Astrocyte (in vitro differentiated cells and primary cell): ENCODE measurements at regions not wholly inside any gene's neighbourhood (a gene's known extent, or its start where the extent isn't known, plus 50 kb on each side); places are given as distances from the start of the nearest gene placed in this dataset.

Experiments used
- DNase-seq: peaks from one replicate; pipeline ENCODE4 v3.0.0-alpha.2; 2010; ENCODE audit warnings: low read depth
- FAIRE-seq: peaks from 2 replicates; lab custom pipeline; 2011; peaks lifted over from hg19 to GRCh38; lab: Jason Lieb, UNC
- H2AFZ ChIP-seq: 2 replicates; pipeline ENCODE4 v1.6.0; 2012; ENCODE audit warnings: low read depth, low read length, inconsistent platforms
- H3K27ac ChIP-seq: 2 replicates; pipeline ENCODE4 v1.5.1; 2011; ENCODE audit warnings: low read depth, low read length, inconsistent platforms
- H3K27me3 ChIP-seq: 2 replicates; pipeline ENCODE4 v1.6.0; 2011; ENCODE audit warnings: low read length, inconsistent platforms; ENCODE audit not compliant: insufficient read depth
- H3K36me3 ChIP-seq: 2 replicates; pipeline ENCODE4 v1.5.1; 2011; ENCODE audit warnings: low read length, inconsistent platforms; ENCODE audit not compliant: insufficient read depth
- H3K4me1 ChIP-seq: 2 replicates; pipeline ENCODE4 v1.5.1; 2011; ENCODE audit warnings: low read length, inconsistent platforms; ENCODE audit not compliant: insufficient read depth
- H3K4me2 ChIP-seq: 2 replicates; pipeline ENCODE4 v1.6.0; 2012; ENCODE audit warnings: low read length, inconsistent platforms
- H3K4me3 ChIP-seq: 2 replicates; pipeline ENCODE4 v1.5.1; 2011; ENCODE audit warnings: low read depth, mild to moderate bottlenecking, low read length, inconsistent platforms; ENCODE audit not compliant: insufficient read depth
- H3K79me2 ChIP-seq: 2 replicates; pipeline ENCODE4 v1.6.0; 2012; ENCODE audit warnings: mild to moderate bottlenecking, low read length, inconsistent platforms; ENCODE audit not compliant: insufficient read depth
- H3K9ac ChIP-seq: 2 replicates; pipeline ENCODE4 v1.6.0; 2012; ENCODE audit warnings: mild to moderate bottlenecking, low read length, inconsistent platforms
- H3K9me3 ChIP-seq: 2 replicates; pipeline ENCODE4 v1.5.1; 2012; ENCODE audit warnings: low read depth, mild to moderate bottlenecking, low read length, inconsistent platforms; ENCODE audit not compliant: insufficient read depth
- H4K20me1 ChIP-seq: 2 replicates; pipeline ENCODE4 v1.6.0; 2012; ENCODE audit warnings: low read length, inconsistent platforms; ENCODE audit not compliant: insufficient read depth
- H3K27ac Mint-ChIP-seq: one replicate; pipeline ENCODE4 v1.8.0; 2021; ENCODE audit warnings: mild to moderate bottlenecking, mixed read lengths; ENCODE audit not compliant: unreplicated experiment
- H3K27me3 Mint-ChIP-seq: one replicate; pipeline ENCODE4 v1.8.0; 2021; ENCODE audit warnings: low read depth, mixed read lengths; ENCODE audit not compliant: unreplicated experiment
- H3K36me3 Mint-ChIP-seq: one replicate; pipeline ENCODE4 v1.8.0; 2021; ENCODE audit warnings: low read depth, mixed read lengths; ENCODE audit not compliant: unreplicated experiment
- H3K4me1 Mint-ChIP-seq: one replicate; pipeline ENCODE4 v1.8.0; 2021; ENCODE audit warnings: low read depth, mixed read lengths; ENCODE audit not compliant: unreplicated experiment
- H3K4me3 Mint-ChIP-seq: one replicate; pipeline ENCODE4 v1.8.0; 2021; ENCODE audit warnings: mild to moderate bottlenecking, moderate library complexity, mixed read lengths; ENCODE audit not compliant: unreplicated experiment
- H3K9me3 Mint-ChIP-seq: one replicate; pipeline ENCODE4 v1.8.0; 2021; ENCODE audit warnings: mild to moderate bottlenecking, mixed read lengths; ENCODE audit not compliant: unreplicated experiment
- EZH2 ChIP-seq: IDR thresholded peaks from 2 replicates; pipeline ENCODE4 v1.6.1; 2012; ENCODE audit warnings: mild to moderate bottlenecking, low read length, inconsistent platforms; ENCODE audit not compliant: insufficient read depth
- TF ChIP-seq, protein P1 (sequence below): IDR thresholded peaks from 2 replicates; pipeline ENCODE4 v1.5.1; 2011; ENCODE audit warnings: low read depth, mild to moderate bottlenecking, inconsistent platforms, low read length, moderate library complexity; ENCODE audit not compliant: insufficient read depth

DNA sequence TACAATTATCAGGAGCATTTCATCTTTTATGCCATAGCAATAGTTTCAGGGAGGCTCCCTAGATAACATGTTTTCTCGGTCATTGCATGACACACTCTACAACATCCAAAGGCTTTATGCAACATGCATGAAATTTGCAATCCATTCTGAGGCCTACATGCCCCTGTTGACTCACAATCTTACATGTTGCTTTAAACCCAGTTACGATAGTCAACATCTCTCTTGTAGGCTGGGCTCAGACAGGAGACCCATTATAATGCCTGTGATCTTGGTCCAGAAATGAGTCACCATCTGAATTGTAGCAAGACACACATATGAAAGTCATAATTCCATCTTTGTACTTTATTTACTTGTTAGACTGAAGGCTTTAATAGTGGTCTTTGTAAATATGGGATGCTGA, 1050.3 kb upstream of the AMELY start:
- Histone ChIP-seq H3K4me3 (no peak overlapping the region), H3K4me1 (no peaks in the 10 kb centered on the region), H3K27ac (no peak overlapping the region), H3K36me3 (no peaks in the 10 kb centered on the region), H4K20me1 (no peaks in the 10 kb centered on the region), H3K79me2 (no peaks in the 10 kb centered on the region), H3K9ac (no peak overlapping the region), H3K9me3 (no peaks in the 10 kb centered on the region), H3K27me3 (no peaks in the 10 kb centered on the region), H3K4me2 (no peak overlapping the region), H2AFZ (no peak overlapping the region)
- no peak for TF ChIP-seq EZH2
- TF ChIP-seq, protein P1, sequence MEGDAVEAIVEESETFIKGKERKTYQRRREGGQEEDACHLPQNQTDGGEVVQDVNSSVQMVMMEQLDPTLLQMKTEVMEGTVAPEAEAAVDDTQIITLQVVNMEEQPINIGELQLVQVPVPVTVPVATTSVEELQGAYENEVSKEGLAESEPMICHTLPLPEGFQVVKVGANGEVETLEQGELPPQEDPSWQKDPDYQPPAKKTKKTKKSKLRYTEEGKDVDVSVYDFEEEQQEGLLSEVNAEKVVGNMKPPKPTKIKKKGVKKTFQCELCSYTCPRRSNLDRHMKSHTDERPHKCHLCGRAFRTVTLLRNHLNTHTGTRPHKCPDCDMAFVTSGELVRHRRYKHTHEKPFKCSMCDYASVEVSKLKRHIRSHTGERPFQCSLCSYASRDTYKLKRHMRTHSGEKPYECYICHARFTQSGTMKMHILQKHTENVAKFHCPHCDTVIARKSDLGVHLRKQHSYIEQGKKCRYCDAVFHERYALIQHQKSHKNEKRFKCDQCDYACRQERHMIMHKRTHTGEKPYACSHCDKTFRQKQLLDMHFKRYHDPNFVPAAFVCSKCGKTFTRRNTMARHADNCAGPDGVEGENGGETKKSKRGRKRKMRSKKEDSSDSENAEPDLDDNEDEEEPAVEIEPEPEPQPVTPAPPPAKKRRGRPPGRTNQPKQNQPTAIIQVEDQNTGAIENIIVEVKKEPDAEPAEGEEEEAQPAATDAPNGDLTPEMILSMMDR, result no peak
- Mint-ChIP-seq H3K4me3 (no peak overlapping the region), H3K9me3 (no peaks in the 10 kb centered on the region), H3K4me1 (peaks cover 2% of the 10 kb centered on the region), H3K27ac (no peak overlapping the region), H3K36me3 (no peaks in the 10 kb centered on the region), H3K27me3 (peaks cover 5% of the 10 kb centered on the region)
- no peak for DNase-seq
- no peak for FAIRE-seq

DNA sequence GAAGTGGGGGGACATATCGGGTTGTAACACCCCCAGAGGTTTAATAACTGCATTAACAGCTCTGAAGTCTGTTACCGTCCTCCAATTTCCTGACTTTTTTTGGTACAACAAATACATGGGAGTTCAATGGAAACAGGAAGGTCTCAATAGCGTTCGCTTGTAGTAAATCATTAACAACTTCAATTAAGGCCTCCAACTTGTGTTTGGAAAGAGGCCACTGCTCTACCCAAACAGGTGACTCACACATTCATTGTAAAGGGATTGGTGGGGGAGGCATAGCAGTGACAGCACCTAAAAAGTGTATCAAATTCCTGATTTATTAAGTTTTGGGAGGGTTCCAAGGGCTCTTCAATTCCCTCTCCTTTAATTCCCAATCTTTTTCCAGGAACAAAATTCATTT, 1046.2 kb upstream of the AMELY start:
- no peak overlapping the region for H3K4me2 ChIP-seq
- Mint-ChIP-seq H3K27me3 (peaks cover 5% of the 10 kb centered on the region), H3K4me1 (peaks cover 2% of the 10 kb centered on the region), H3K9me3 (peaks cover under 1% of the 10 kb centered on the region), H3K27ac (no peak overlapping the region), H3K4me3 (no peak overlapping the region), H3K36me3 (no peaks in the 10 kb centered on the region)
- no peaks in the 10 kb centered on the region for H3K9me3 ChIP-seq
- no peak overlapping the region for H2AFZ ChIP-seq
- no peaks in the 10 kb centered on the region for H3K4me1 ChIP-seq
- no peak for FAIRE-seq
- TF ChIP-seq, protein P1, result no peak
- no peak for TF ChIP-seq EZH2
- H3K27ac ChIP-seq, result no peak overlapping the region
- H3K36me3 ChIP-seq, result no peaks in the 10 kb centered on the region
- H3K4me3 ChIP-seq, result no peak overlapping the region
- no peaks in the 10 kb centered on the region for H4K20me1 ChIP-seq
- no peaks in the 10 kb centered on the region for H3K27me3 ChIP-seq
- H3K9ac ChIP-seq, result no peak overlapping the region
- no peaks in the 10 kb centered on the region for H3K79me2 ChIP-seq
- DNase-seq, result no peak

DNA sequence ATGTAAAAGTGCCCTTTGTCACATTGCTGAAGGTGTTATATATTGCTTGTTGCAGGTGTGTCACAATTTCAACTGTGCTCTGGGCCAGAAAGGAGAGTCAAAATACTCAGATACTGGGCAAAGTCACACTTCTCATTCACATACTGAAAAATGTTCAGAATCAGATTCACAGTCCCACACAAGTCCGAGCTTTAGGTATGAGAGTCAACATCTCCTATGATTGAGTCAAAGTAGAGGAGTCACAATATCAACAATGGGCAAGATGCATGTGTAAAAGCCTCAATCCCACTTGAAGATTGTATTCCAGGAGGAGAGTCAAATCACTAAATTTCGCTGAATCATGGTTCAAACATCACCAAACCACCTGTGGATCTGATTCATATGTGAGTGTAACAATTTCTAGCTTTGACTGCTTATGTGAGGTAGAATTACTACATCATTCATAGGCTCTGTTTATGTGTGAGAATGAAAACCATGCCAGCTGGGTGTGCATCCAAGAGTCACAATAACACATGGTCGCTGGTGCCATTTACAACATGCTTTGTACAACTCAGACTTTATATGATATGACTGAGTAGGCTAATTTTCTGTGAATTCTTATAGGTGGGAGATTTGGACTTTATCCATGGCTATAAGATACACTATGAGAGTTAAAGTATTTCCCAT, 1039.8 kb upstream of the AMELY start:
- Histone ChIP-seq H3K4me1 (no peaks in the 10 kb centered on the region), H2AFZ (no peak overlapping the region), H3K36me3 (no peaks in the 10 kb centered on the region), H3K9ac (no peak overlapping the region), H3K9me3 (no peaks in the 10 kb centered on the region), H4K20me1 (no peaks in the 10 kb centered on the region), H3K27ac (no peak overlapping the region), H3K4me3 (no peak overlapping the region), H3K79me2 (no peaks in the 10 kb centered on the region), H3K27me3 (no peaks in the 10 kb centered on the region), H3K4me2 (no peak overlapping the region)
- DNase-seq, result no peak
- no peak for FAIRE-seq
- Mint-ChIP-seq H3K9me3 (peaks cover 3% of the 10 kb centered on the region), H3K4me3 (no peak overlapping the region), H3K27ac (no peak overlapping the region), H3K4me1 (no peaks in the 10 kb centered on the region), H3K36me3 (no peaks in the 10 kb centered on the region), H3K27me3 (no peaks in the 10 kb centered on the region)
- TF ChIP-seq EZH2, result no peak
- TF ChIP-seq, protein P1, result no peak
